ENCODE measurements at regions not wholly inside any gene's neighbourhood (a gene's known extent, or its start where the extent isn't known, plus 50 kb on each side); places are given as distances from the start of the nearest gene placed in this dataset.

DNA sequence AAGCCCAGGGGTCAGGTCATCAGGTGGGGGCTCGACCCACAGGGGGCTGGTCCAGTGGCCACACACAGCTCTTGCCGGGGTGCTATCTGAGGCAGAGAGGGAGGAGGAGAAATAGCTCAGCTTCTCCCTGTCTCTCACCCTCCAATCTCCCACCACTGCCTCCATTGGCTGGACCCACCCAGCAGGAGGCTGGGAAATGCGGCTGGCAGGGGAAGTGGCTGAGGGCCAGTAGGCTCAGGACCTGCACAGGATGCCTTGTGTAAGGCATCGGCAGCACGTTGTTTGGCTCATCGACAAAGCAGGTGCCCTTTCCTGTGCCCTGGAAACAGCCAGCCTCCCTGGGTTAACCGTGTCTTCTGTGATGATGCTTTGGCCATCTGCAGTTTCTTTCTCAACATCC lies 58.8 kb upstream of the SLC24A4 start:
- no peak for TF ChIP-seq CTCF (IDR thresholded peaks at IDR 0.05; ENCODE audit: low read depth, low read length)
- H3K4me3 ChIP-seq (ENCODE audit: low read depth, low read length): no peak overlapping the region
- no peak overlapping the region for H3K27ac ChIP-seq
- H3K27me3 ChIP-seq (ENCODE audit: insufficient read depth, low read depth, severe bottlenecking): no peaks in the 10 kb centered on the region
- no peak for DNase-seq
- no peaks in the 10 kb centered on the region for H3K9me3 ChIP-seq (ENCODE audit: severe bottlenecking)
- no peaks in the 10 kb centered on the region for H3K36me3 ChIP-seq

DNA sequence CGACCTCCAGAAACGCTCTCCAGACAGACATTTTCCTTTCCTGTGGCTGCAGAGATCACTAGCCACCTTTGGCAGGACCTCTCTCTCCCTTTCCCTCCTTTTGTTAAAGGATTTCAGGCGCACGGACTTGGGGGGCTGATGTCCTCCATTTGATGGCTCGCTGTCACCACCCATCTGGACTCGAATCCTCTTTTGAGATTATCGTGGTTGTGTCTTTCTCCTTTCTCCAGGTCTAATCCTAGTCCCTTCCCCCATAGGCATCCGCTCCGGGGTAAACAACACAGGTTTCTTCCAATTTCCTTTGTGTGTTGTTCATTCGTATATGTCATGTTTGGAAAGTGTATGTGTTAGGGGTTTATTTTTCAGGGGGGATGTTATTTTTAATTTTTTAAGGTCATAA lies 56.7 kb upstream of the SLC24A4 start:
- H3K36me3 ChIP-seq: no peaks in the 10 kb centered on the region
- H3K9me3 ChIP-seq (ENCODE audit: severe bottlenecking): no peaks in the 10 kb centered on the region
- peak; percentile 75 for DNase-seq
- H3K27me3 ChIP-seq (ENCODE audit: insufficient read depth, low read depth, severe bottlenecking): no peaks in the 10 kb centered on the region
- peak overlapping the region; percentile 33 for H3K4me3 ChIP-seq (ENCODE audit: low read depth, low read length)
- TF ChIP-seq CTCF (IDR thresholded peaks at IDR 0.05; ENCODE audit: low read depth, low read length): no peak
- peak overlapping the region; percentile 73 for H3K27ac ChIP-seq
